Activated B cell treated with CpG ODN at 0.5 μM for 24 hours (primary cell): ENCODE measurements at regions not wholly inside any gene's neighbourhood (a gene's known extent, or its start where the extent isn't known, plus 50 kb on each side); places are given as distances from the start of the nearest gene placed in this dataset.

Source experiments
- ATAC-seq: fragments of 200-7000 bp; cut with Tn5 transposase; one replicate; pipeline ENCODE4 v1.10.0; 2021; ENCODE audit warnings: low read depth, mild to moderate bottlenecking, moderate library complexity
- CTCF ChIA-PET: fragments of 350-600 bp; sonication (Branson Sonifier 250); formaldehyde crosslinking; loops from one replicate; lab custom pipeline; 2021; ENCODE audit warnings: antibody characterized with exemption; lab: Charles Lee
- POLR2A ChIA-PET: fragments of 350-600 bp; sonication (Branson Sonifier 250); formaldehyde crosslinking; loops from one replicate; lab custom pipeline; 2021; ENCODE audit warnings: antibody characterized with exemption; lab: Charles Lee
- DNase-seq: peaks from one replicate; pipeline ENCODE4 v3.0.0; 2022
- H3K27ac Mint-ChIP-seq: one replicate; pipeline ENCODE4 v1.8.0; 2020; ENCODE audit warnings: mixed read lengths
- H3K27me3 Mint-ChIP-seq: one replicate; pipeline ENCODE4 v1.8.0; 2021; ENCODE audit warnings: mixed read lengths
- H3K36me3 Mint-ChIP-seq: one replicate; pipeline ENCODE4 v1.8.0; 2021; ENCODE audit warnings: low read depth, mixed read lengths
- H3K4me1 Mint-ChIP-seq: one replicate; pipeline ENCODE4 v1.8.0; 2021; ENCODE audit warnings: mixed read lengths
- H3K4me3 Mint-ChIP-seq: one replicate; pipeline ENCODE4 v1.8.0; 2020; ENCODE audit warnings: mild to moderate bottlenecking, mixed read lengths
- H3K9me3 Mint-ChIP-seq: one replicate; pipeline ENCODE4 v1.8.0; 2020; ENCODE audit warnings: mixed read lengths
- intact Hi-C: fragments of 100-400 bp; cut with micrococcal nuclease; formaldehyde crosslinking; loops from one replicate; pipeline ENCODE4 v1.15.1; 2024
- TF ChIP-seq, protein P1 (sequence below): fragments of 200-600 bp; IDR thresholded peaks from one replicate; pipeline ENCODE4 v1.8.0; 2022; ENCODE audit warnings: antibody characterized with exemption, mild to moderate bottlenecking

- ChIA-PET POLR2A (no interaction called here), CTCF (no interaction called here)
- no peak for ATAC-seq
- Mint-ChIP-seq H3K27me3 (no peaks in the 10 kb centered on the region), H3K4me3 (no peak overlapping the region), H3K9me3 (no peaks in the 10 kb centered on the region), H3K36me3 (no peaks in the 10 kb centered on the region), H3K4me1 (no peaks in the 10 kb centered on the region), H3K27ac (no peak overlapping the region)
- intact Hi-C loops = no loop called here
- TF ChIP-seq, protein P1, sequence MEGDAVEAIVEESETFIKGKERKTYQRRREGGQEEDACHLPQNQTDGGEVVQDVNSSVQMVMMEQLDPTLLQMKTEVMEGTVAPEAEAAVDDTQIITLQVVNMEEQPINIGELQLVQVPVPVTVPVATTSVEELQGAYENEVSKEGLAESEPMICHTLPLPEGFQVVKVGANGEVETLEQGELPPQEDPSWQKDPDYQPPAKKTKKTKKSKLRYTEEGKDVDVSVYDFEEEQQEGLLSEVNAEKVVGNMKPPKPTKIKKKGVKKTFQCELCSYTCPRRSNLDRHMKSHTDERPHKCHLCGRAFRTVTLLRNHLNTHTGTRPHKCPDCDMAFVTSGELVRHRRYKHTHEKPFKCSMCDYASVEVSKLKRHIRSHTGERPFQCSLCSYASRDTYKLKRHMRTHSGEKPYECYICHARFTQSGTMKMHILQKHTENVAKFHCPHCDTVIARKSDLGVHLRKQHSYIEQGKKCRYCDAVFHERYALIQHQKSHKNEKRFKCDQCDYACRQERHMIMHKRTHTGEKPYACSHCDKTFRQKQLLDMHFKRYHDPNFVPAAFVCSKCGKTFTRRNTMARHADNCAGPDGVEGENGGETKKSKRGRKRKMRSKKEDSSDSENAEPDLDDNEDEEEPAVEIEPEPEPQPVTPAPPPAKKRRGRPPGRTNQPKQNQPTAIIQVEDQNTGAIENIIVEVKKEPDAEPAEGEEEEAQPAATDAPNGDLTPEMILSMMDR = no peak
- no peak for DNase-seq
These were observed 281.1 kb upstream of the PCSK5 start for GRCh38 chr9:75609401-75609800.

GRCh38 chr9:75610246-75610645 is 280.2 kb upstream of the PCSK5 start:
- intact Hi-C loops = no loop called here
- no peak for DNase-seq
- Mint-ChIP-seq H3K9me3 (no peaks in the 10 kb centered on the region), H3K4me1 (no peaks in the 10 kb centered on the region), H3K27ac (no peak overlapping the region), H3K4me3 (no peak overlapping the region), H3K27me3 (no peaks in the 10 kb centered on the region), H3K36me3 (no peaks in the 10 kb centered on the region)
- CTCF ChIA-PET = no interaction called here
- POLR2A ChIA-PET = no interaction called here
- TF ChIP-seq, protein P1 = no peak
- ATAC-seq = no peak

DNA sequence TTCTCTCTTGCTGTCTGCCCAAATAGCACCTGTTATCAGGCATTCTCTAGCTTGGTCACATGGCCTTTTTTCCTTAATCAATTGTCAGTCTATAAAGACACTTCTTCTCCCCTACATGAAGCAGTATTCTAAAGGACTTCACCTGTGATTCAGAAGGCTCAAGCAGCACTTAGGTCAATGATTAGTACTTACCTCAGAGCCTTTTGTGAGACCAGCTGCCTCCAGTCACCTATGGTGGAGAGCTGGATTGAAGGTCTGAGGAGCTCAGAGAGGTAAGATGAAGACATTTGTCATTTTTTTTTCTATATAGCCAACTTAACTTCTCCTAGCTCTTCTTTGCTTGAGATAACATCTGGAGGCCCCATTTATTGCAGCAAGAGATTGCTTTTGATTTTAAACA is 278.3 kb upstream of the PCSK5 start:
- TF ChIP-seq, protein P1 = no peak
- Mint-ChIP-seq H3K4me1 (no peaks in the 10 kb centered on the region), H3K36me3 (no peaks in the 10 kb centered on the region), H3K4me3 (no peak overlapping the region), H3K9me3 (no peaks in the 10 kb centered on the region), H3K27me3 (no peaks in the 10 kb centered on the region), H3K27ac (no peak overlapping the region)
- intact Hi-C loops = no loop called here
- no peak for DNase-seq
- ATAC-seq = no peak
- ChIA-PET CTCF (no interaction called here), POLR2A (no interaction called here)

GRCh38 chr9:75612754-75613153 is 277.7 kb upstream of the PCSK5 start:
- H3K27ac Mint-ChIP-seq = no peak overlapping the region
- POLR2A ChIA-PET = no interaction called here
- CTCF ChIA-PET = no interaction called here
- no peaks in the 10 kb centered on the region for H3K9me3 Mint-ChIP-seq
- DNase-seq = no peak
- intact Hi-C loops = no loop called here
- no peak for ATAC-seq
- no peak overlapping the region for H3K4me3 Mint-ChIP-seq
- no peaks in the 10 kb centered on the region for H3K27me3 Mint-ChIP-seq
- H3K36me3 Mint-ChIP-seq = no peaks in the 10 kb centered on the region
- TF ChIP-seq, protein P1 = no peak
- no peaks in the 10 kb centered on the region for H3K4me1 Mint-ChIP-seq

- TF ChIP-seq, protein P1 = no peak
- DNase-seq (no peak), ATAC-seq (no peak)
- intact Hi-C loops = no loop called here
- POLR2A ChIA-PET = no interaction called here
- no peaks in the 10 kb centered on the region for H3K27me3 Mint-ChIP-seq
- no peaks in the 10 kb centered on the region for H3K4me1 Mint-ChIP-seq
- H3K4me3 Mint-ChIP-seq = no peak overlapping the region
- H3K27ac Mint-ChIP-seq = no peak overlapping the region
- no peaks in the 10 kb centered on the region for H3K9me3 Mint-ChIP-seq
- CTCF ChIA-PET = no interaction called here
- no peaks in the 10 kb centered on the region for H3K36me3 Mint-ChIP-seq
These were observed 275.2 kb upstream of the PCSK5 start for GRCh38 chr9:75615284-75615683.
